ENCODE measurements at regions not wholly inside any gene's neighbourhood (a gene's known extent, or its start where the extent isn't known, plus 50 kb on each side); places are given as distances from the start of the nearest gene placed in this dataset.

DNA sequence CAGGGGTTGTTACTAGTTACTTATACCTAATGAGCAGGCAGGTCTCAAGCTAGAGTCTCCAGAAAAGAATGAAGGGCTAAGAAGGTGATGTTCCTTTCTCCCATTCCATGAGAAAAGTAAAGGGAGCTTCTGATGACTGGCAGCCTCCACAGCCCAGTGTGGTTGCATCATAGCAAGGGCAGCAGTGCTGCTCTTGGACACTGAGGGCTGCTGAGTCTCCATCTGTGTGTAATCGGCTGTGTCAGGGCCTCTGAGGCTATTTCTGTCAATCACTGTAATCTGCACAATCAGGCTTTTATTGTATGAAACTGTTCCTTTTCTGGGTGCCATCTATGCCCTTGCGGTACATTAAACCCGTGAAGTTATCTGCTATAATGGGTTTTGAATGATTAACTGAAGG, 164.1 kb upstream of the FBXO11 start:
- TF ChIP-seq, protein P1, sequence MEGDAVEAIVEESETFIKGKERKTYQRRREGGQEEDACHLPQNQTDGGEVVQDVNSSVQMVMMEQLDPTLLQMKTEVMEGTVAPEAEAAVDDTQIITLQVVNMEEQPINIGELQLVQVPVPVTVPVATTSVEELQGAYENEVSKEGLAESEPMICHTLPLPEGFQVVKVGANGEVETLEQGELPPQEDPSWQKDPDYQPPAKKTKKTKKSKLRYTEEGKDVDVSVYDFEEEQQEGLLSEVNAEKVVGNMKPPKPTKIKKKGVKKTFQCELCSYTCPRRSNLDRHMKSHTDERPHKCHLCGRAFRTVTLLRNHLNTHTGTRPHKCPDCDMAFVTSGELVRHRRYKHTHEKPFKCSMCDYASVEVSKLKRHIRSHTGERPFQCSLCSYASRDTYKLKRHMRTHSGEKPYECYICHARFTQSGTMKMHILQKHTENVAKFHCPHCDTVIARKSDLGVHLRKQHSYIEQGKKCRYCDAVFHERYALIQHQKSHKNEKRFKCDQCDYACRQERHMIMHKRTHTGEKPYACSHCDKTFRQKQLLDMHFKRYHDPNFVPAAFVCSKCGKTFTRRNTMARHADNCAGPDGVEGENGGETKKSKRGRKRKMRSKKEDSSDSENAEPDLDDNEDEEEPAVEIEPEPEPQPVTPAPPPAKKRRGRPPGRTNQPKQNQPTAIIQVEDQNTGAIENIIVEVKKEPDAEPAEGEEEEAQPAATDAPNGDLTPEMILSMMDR (conservative IDR thresholded peaks at IDR 0.05; ENCODE audit: control insufficient read depth, insufficient read depth, low read depth, low read length) = no peak
- no peak for DNase-seq (ENCODE audit: low read depth)
- no peak overlapping the region for H3K4me3 ChIP-seq (ENCODE audit: control insufficient read depth, low read depth, low read length)

DNA sequence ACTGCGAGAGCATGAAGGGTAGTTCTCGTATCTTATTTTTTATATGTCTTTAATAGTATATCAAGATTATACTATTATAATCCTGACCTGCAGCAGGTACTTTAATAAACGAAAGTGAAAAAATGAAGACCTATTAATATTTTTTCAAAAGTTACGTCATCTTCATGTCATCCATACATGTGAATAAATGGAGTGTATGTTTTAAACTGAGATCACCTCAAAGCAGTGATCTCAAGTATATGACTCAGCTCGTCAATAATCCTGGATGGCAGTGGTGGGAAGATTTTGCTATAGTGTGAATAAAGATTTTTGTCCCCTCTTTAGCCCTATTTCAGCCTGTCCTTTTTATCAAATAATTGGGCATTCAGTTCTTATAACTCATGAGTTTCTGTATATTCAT, 166.3 kb upstream of the FBXO11 start:
- DNase-seq (ENCODE audit: low read depth) = no peak
- no peak overlapping the region for H3K4me3 ChIP-seq (ENCODE audit: control insufficient read depth, low read depth, low read length)
- TF ChIP-seq, protein P1 (conservative IDR thresholded peaks at IDR 0.05; ENCODE audit: control insufficient read depth, insufficient read depth, low read depth, low read length) = no peak

DNA sequence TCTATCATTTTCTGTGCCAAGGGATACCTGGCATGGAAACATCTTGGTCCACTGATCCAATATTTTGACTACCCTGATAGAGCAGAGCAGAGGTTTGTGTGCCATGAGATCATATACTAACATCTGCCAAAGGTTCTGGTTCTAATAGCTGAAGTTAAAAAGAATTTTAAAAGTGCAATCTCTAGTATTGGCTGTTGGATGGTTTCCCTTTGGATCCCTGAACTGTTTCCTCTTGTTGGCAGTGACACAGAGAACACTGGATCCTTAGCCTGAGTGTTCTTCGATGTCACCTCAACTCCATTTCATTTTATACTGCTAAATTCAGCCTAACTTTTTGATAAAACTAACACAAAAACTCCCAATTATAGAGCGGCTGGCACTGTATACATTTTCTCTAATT, 169.3 kb upstream of the FBXO11 start:
- no peak for DNase-seq (ENCODE audit: low read depth)
- H3K4me3 ChIP-seq (ENCODE audit: control insufficient read depth, low read depth, low read length) = no peak overlapping the region
- TF ChIP-seq, protein P1 (conservative IDR thresholded peaks at IDR 0.05; ENCODE audit: control insufficient read depth, insufficient read depth, low read depth, low read length) = no peak

DNA sequence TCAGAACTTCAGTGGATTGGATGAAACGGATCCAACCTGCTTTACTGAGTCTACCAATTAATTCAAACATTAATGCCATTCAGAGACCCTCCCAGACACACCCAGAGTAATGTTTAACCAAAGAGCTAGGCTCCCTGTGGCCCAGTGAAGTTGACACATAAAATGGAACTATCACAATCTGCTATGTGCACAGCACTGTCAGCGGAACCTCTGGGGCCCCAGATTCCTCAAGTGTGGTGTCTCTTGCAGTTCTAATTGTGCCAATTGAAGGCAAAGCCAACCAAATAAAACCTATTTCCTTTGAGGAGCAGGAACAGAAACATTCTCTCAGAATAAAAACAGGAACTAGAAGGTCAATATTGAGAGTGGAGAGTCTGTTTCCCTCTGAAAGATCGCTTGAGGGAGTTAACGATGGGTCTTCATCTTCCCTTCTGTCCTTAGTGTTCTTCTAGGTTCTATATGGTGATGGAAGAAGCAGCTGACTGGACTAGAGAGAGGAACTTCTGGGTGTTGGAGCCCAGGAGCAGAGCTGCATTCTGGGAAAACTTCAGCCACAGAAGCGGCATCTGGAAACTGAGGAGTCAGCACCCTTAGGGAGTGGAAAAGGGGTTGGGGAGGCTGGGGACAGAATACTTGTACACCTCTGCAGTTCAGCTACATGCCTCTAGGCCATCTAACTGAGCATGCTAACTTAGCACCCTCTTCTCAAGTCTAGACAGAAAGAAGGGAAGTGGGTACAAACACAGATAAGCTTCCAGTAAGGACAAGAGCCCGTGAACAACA, 174.4 kb upstream of the FBXO11 start:
- TF ChIP-seq, protein P1 (conservative IDR thresholded peaks at IDR 0.05; ENCODE audit: control insufficient read depth, insufficient read depth, low read depth, low read length) = no peak
- no peak for DNase-seq (ENCODE audit: low read depth)
- no peak overlapping the region for H3K4me3 ChIP-seq (ENCODE audit: control insufficient read depth, low read depth, low read length)

DNA sequence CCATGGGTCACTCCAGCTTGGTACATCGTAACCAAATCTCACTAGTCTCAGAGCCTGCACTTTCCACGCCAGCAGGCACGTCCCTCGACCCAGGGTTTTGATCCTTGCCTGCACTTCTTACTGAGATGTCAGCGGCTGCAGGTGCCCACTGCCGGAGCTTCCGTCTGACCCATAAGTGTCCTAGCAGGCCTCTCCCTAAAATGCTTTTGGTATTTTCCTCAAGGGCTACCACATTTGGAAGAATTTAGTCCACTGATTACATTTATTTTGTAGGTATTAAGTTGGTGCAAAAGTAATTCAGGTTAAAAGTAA, 175.0 kb upstream of the FBXO11 start:
- H3K4me3 ChIP-seq (ENCODE audit: control insufficient read depth, low read depth, low read length) = no peak overlapping the region
- TF ChIP-seq, protein P1 (conservative IDR thresholded peaks at IDR 0.05; ENCODE audit: control insufficient read depth, insufficient read depth, low read depth, low read length) = no peak
- DNase-seq (ENCODE audit: low read depth) = no peak

DNA sequence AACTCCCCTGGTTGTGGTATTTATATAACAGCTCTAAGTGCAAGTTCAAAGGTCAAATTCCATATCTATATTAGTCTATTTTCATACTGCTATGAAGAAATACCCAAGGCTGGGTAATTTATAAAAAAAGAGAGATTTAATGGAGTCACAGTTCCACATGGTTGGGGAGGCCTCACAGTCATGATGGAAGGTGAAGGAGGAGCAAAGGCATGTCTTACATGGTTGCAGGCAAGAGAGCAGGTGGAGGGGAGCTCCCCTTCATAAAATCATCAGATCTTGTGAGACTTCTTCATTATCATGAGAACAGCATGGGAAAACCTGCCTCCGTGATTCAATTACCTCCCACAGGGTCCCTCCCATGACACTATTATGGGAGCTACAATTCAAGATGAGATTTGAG, 179.6 kb upstream of the FBXO11 start:
- no peak for DNase-seq (ENCODE audit: low read depth)
- TF ChIP-seq, protein P1 (conservative IDR thresholded peaks at IDR 0.05; ENCODE audit: control insufficient read depth, insufficient read depth, low read depth, low read length) = no peak
- H3K4me3 ChIP-seq (ENCODE audit: control insufficient read depth, low read depth, low read length) = no peak overlapping the region

DNA sequence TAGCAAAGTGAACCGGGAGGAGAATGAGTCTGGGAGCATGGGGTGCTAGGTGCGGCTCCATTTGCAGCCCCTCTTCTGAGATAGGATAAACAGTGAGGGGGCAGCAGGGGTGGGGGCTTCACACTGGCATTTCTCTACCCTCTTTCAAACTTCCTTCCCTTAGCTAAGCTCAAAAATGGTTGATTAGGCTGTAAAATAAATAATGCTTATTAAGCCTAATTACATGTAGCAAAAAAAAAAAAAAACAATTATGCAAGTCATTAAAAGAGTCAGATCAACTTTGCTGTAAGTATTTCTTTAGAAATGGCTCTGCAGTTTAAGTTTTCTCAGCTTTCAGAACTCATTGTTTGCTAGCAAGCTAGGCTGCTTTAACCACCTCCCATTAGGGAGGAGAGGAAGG, 182.7 kb upstream of the FBXO11 start:
- H3K4me3 ChIP-seq (ENCODE audit: control insufficient read depth, low read depth, low read length) = no peak overlapping the region
- TF ChIP-seq, protein P1 (conservative IDR thresholded peaks at IDR 0.05; ENCODE audit: control insufficient read depth, insufficient read depth, low read depth, low read length) = no peak
- DNase-seq (ENCODE audit: low read depth) = no peak

All from fibroblast of mammary gland (primary cell).